Peyer's patch (tissue), 4 donors: ENCODE measurements at regions not wholly inside any gene's neighbourhood (a gene's known extent, or its start where the extent isn't known, plus 50 kb on each side); places are given as distances from the start of the nearest gene placed in this dataset.

Source experiments
- POLR2A ChIP-seq, 2 donors: fragments of 450-650 bp; IDR thresholded peaks; one replicate each; pipeline ENCODE4 v1.5.1; 2017; ENCODE audit warnings: antibody characterized with exemption in 2 of 2, mild to moderate bottlenecking in 2 of 2, moderate library complexity in 2 of 2
- TF ChIP-seq, protein P1 (sequence below), 6 experiments: fragments of 450-650 bp in 4 of 6; fragments of 200-600 bp in 2 of 6; sonication (generic) in 1 of 6; IDR thresholded peaks; one replicate each; pipeline ENCODE4 v1.5.1; 2017 to 2019; ENCODE audit warnings: antibody characterized with exemption in 6 of 6, mild to moderate bottlenecking in 3 of 6, moderate library complexity in 1 of 6

DNA sequence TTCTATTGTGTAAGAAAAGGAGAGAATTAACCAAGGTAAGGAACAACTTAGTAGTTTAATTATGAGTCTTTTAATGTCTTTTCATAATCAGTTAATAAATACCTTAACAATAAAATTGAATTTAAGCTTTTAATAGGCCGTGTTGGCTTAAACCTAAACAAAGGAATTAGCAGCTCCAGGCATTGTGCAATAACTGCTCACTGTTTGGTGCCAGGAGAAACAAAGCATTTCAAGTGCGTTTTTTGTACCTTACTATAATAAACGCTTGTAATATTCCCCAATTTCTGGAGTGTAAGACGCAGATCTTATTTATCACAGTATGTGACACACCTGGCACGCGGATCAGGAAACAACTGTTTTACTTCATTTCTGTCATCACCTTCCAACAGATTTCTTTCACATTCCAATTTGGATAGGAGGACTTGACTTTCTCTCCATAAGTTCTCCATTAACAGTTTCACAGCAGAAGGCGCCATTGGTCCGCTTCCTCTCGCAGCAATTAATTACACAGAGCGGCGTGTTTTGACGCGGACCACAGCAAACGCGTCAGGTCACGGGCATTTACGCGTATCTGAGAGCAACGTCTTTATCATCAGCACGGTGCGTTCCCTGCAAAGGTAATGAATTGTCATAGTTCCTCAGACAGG, 335.8 kb upstream of the NT5E start:
- TF ChIP-seq, protein P1, sequence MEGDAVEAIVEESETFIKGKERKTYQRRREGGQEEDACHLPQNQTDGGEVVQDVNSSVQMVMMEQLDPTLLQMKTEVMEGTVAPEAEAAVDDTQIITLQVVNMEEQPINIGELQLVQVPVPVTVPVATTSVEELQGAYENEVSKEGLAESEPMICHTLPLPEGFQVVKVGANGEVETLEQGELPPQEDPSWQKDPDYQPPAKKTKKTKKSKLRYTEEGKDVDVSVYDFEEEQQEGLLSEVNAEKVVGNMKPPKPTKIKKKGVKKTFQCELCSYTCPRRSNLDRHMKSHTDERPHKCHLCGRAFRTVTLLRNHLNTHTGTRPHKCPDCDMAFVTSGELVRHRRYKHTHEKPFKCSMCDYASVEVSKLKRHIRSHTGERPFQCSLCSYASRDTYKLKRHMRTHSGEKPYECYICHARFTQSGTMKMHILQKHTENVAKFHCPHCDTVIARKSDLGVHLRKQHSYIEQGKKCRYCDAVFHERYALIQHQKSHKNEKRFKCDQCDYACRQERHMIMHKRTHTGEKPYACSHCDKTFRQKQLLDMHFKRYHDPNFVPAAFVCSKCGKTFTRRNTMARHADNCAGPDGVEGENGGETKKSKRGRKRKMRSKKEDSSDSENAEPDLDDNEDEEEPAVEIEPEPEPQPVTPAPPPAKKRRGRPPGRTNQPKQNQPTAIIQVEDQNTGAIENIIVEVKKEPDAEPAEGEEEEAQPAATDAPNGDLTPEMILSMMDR (IDR thresholded peaks at IDR 0.05), result no peak
- TF ChIP-seq POLR2A (IDR thresholded peaks at IDR 0.05), result no peak
